HG02571 (cell line): ENCODE measurements at regions not wholly inside any gene's neighbourhood (a gene's known extent, or its start where the extent isn't known, plus 50 kb on each side); places are given as distances from the start of the nearest gene placed in this dataset.

Experiments used
- ATAC-seq: cut with Tn5 transposase; IDR thresholded peaks from one replicate; pipeline ENCODE4 v1.9.1; 2021; ENCODE audit warnings: mild to moderate bottlenecking, moderate library complexity; ENCODE audit not compliant: unreplicated experiment

DNA sequence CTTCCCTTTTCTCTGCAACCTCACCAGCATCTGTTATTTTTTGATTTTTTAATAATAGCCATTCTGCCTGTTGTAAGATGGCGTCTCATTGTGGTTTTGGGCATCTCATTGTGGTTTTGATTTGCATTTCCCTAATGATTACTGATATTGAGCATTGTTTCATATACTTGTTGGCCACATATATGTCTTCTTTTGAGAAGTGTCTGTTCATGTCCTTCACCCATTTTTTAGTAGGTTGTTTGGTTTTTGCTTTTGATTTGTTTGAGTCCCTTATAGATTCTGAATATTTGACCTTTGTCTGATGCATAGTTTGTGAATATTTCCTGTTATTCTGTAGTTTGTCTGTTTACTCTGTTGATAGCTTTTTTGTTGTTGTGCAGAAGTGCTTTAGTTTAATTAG, 312.2 kb upstream of the TBC1D5 start:
- ATAC-seq, result no peak

GRCh38 chr3:18051306-18051705, 308.9 kb upstream of the TBC1D5 start:
- ATAC-seq, result no peak

DNA sequence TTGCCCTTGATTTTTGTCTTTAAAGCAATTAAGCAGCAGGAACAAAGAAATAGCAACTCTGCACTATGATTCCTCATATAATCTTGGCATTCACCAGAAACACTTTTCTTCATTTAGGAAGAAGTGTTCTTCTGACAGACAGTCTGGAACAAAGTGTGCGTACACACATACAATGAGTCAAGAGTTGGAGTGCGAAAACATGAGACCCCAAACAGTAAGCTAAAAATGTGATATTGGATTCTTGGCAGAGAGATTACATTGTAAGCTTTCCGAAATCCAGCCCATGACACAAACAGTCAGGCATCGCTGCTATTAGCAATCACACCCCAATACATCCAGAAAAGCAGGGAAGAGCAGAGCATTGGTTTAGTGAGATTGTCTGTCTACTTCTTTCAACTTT, 306.7 kb upstream of the TBC1D5 start:
- no peak for ATAC-seq

GRCh38 chr3:18047052-18047451, 304.6 kb upstream of the TBC1D5 start:
- no peak for ATAC-seq

GRCh38 chr3:18046131-18046915, 303.9 kb upstream of the TBC1D5 start:
- no peak for ATAC-seq

GRCh38 chr3:18044971-18045880, 302.8 kb upstream of the TBC1D5 start:
- ATAC-seq, result no peak

DNA sequence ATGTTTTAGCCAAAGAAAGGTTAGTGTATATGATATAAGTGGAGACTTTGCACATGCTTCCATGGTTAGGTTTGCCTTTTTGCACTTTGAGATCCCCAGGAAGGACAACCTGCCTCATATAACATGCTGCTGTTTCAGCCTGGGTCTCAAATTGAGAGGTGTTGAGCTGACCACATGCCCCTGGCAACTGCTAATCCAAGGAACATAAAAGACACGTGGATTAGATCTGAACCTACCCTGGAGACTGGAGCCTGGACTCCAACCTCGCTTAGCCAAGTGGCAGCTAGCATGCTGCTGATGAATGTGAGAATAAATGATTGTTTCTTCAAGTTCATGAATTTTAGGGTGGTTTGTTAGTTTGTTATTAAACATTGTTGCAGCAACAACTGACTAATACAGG, 301.8 kb upstream of the TBC1D5 start:
- ATAC-seq, result no peak

DNA sequence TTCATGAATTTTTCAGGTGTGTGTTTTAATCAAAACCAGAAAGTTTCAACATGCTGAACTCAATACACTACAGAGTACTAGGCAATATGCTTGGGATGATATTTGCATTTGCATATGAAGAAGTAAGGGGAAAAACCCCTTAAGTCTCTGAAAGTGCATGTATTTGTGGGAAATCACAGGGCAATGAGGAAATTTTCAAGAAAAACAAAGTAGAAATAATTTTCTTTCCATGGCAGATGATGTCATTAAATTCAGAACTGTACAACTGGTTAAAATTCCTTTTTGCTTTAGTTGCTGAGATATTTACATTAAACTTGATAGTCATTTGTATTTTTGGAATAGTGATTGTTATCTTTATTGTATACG, 294.0 kb upstream of the TBC1D5 start:
- ATAC-seq, result no peak

GRCh38 chr3:18035641-18036449, 293.4 kb upstream of the TBC1D5 start:
- ATAC-seq, result no peak

- no peak for ATAC-seq
These were observed 291.2 kb upstream of the TBC1D5 start for GRCh38 chr3:18033581-18034108.

DNA sequence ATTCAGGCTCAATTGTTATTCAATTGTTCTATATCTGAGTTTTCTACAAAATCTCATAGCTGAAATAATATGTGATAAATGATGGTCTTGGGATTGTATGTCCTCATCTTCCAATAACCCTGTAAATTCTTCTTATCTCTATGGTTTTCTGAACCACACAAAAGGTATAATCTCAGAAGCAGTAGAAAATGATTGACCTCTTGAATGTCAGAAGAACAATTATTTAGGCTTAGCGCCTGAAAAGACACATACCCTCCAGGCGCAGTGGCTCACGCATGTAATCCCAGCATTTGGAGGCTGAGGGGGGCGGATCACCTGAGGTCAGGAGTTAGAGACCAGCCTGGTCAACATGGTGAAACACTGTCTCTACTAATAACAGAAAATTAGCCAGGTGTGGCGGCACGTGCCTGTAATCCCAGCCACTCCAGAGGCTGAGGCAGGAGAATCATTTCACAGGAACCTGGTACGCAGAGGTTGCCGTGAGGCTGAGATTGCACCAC, 288.0 kb upstream of the TBC1D5 start:
- no peak for ATAC-seq

- no peak for ATAC-seq
These were observed 284.9 kb upstream of the TBC1D5 start for GRCh38 chr3:18027161-18027939.

DNA sequence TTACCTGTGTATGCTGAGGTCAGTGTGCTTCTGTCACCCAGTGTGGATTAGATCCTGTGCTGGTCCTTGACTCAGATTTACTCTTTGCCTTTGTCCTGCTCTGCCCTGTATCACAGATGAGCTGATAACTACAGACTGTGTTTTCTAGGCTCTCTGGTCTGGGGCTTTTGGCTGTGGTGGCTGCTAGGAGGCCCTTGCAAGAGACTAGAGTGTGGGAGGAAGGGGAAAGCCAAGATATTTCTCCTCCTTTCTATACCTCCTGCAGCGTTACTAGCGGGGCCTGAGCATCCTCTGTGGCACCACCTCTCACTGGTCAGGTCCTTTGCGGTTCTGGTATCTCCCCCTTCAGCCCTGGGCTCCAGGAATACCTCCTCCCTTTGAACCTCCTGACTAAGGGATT, 282.3 kb upstream of the TBC1D5 start:
- ATAC-seq, result peak; percentile 58

GRCh38 chr3:18019161-18019495, 276.7 kb upstream of the TBC1D5 start:
- no peak for ATAC-seq

DNA sequence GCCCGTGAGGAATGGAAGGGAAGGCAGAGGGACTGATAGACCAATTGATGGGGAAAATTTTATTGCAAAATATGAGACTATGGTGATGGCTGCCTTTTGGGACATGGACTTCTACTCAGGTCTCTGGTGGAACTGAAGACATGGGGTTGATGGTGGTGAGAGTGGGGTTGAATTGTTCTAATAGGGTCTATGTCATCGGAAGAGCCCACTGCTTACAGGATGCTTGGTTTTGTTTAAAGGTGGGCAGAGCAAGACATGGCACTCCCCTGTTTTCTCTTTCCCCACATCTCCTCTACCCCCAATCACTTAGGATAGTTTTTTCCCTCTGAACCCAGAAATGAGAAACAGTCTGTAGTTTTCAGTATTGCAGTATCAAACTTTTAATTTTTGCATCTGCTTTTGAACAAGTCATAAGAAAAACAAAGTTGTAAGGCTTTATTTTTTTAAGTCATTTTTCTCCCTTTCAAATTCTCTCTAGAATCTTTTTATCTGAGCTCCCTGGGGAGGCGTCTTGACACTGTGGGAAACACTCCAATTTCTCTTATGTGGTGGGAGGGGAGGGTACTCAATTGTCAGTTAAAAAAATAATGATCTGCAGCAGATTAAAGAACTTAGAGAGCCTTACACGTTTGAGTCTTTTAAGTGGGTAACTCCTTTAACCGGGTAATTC, 276.2 kb upstream of the TBC1D5 start:
- no peak for ATAC-seq

DNA sequence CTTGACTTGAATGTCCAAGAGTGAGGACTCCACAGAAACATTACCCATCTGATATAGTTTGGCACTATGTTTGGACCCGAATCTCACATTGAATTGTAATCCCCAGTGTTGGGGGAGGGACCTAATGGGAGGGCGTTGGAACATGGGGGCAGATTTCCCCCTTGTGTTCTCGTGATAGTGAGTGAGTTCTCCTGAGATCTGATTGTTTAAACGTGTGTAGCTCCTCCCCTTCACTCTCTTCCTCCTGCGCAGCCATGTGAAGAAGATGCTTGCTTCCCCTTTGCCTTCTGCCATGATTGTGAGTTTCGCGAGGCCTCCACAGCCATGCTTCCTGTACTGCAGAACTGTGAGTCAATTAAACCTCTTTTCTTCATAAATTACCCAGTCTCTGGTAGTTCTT, 273.9 kb upstream of the TBC1D5 start:
- no peak for ATAC-seq

DNA sequence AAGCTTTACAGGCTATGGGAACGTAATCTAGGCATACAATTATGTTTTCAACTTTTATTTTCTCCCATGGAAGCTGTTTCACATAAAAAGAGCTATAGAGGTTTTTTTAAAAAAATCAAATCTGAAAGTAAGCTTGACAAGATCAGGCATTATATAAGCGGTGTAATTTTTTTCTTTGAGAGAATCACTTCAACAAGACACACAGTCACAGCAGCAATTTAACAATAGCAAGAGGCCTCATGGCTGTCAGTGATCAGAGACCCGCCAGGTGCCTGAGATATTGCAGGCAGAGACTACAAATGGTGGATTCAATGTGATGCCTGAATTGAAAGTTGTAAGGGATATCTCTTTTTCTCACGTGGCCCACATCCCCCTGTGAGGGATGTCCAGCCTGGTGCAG, 270.5 kb upstream of the TBC1D5 start:
- no peak for ATAC-seq

GRCh38 chr3:18012436-18012835, 270.0 kb upstream of the TBC1D5 start:
- no peak for ATAC-seq

GRCh38 chr3:18011387-18011786, 269.0 kb upstream of the TBC1D5 start:
- ATAC-seq, result no peak

DNA sequence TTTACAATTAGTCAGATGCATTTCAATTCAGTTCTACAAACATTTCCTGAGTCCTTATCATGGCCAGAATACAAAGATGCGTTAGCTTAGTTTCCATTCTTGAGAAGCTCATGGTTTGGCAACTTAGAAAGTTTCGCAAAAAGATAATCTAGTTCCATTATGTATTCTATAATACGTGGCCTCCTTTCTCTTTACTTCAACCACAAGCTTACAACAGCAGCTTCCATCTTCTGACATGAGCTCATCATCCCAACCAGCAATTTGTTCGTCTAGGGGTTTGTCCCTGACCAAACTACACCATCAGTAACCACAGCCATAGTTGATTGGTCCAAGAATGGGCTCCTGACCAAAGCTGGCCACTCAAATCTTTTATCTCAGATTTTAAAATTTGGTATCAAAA, 267.6 kb upstream of the TBC1D5 start:
- ATAC-seq, result no peak
